ENCODE measurements at regions not wholly inside any gene's neighbourhood (a gene's known extent, or its start where the extent isn't known, plus 50 kb on each side); places are given as distances from the start of the nearest gene placed in this dataset.

- Histone ChIP-seq H3K36me3 (no peaks in the 10 kb centered on the region), H3K4me3 (no peak overlapping the region), H3K9me3 (peaks cover 0 to 35% (median 0%) of the 10 kb centered on the region in 4 donors), H3K4me1 (no peaks in the 10 kb centered on the region), H3K27ac (no peak overlapping the region), H3K27me3 (no peaks in the 10 kb centered on the region)
- 71 to 78% methylated on average over 18 of the region's 18 CpGs for WGBS, 2 donors
- no peak for TF ChIP-seq POLR2A (IDR thresholded peaks at IDR 0.05)
- TF ChIP-seq EP300 (IDR thresholded peaks at IDR 0.05), result no peak
- TF ChIP-seq, protein P1, sequence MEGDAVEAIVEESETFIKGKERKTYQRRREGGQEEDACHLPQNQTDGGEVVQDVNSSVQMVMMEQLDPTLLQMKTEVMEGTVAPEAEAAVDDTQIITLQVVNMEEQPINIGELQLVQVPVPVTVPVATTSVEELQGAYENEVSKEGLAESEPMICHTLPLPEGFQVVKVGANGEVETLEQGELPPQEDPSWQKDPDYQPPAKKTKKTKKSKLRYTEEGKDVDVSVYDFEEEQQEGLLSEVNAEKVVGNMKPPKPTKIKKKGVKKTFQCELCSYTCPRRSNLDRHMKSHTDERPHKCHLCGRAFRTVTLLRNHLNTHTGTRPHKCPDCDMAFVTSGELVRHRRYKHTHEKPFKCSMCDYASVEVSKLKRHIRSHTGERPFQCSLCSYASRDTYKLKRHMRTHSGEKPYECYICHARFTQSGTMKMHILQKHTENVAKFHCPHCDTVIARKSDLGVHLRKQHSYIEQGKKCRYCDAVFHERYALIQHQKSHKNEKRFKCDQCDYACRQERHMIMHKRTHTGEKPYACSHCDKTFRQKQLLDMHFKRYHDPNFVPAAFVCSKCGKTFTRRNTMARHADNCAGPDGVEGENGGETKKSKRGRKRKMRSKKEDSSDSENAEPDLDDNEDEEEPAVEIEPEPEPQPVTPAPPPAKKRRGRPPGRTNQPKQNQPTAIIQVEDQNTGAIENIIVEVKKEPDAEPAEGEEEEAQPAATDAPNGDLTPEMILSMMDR (IDR thresholded peaks at IDR 0.05), result no peak
- no peak for DNase-seq (ENCODE audit: low spot score in 2 of 2)
These were observed 103.0 kb downstream of the CPZ start for GRCh38 chr4:8695237-8696219.

DNA sequence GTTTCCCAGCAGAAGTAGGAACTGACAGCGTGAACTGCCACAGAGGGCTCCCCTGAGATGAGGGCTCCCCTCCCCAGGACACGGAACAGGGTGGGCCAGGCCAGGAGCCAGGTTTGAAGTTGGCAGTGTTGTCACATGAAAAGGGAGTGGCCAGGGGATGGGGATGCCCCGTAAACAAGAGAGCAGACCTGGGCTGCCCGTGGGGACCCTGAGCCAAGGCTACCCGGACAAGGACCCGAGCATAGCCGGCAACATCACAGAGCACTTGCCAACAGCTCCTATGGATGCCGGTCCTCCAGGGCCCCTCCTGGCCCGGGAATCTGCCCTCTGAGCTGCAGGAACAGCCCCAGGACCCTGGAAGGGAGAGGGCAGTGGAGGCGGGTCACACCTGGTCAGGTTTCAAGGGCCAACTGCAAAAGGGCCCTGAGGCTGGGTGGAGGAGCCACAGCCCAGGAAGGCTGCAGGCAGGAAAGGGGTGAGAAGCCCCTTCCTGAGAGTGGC lies 102.1 kb downstream of the CPZ start:
- 59 to 61% methylated on average over 9 to 10 of the region's 10 CpGs for WGBS, 2 donors
- Histone ChIP-seq H3K4me3 (no peak overlapping the region), H3K27ac (no peak overlapping the region), H3K27me3 (no peaks in the 10 kb centered on the region), H3K9me3 (peaks cover 0 to 41% (median 0%) of the 10 kb centered on the region in 4 donors), H3K4me1 (no peaks in the 10 kb centered on the region), H3K36me3 (no peaks in the 10 kb centered on the region)
- DNase-seq (ENCODE audit: low spot score in 2 of 2), result no peak
- TF ChIP-seq EP300 (IDR thresholded peaks at IDR 0.05), result no peak
- TF ChIP-seq, protein P1 (IDR thresholded peaks at IDR 0.05), result no peak
- TF ChIP-seq POLR2A (IDR thresholded peaks at IDR 0.05), result no peak

- DNase-seq (ENCODE audit: low spot score in 2 of 2), result no peak
- H3K27me3 ChIP-seq, result peaks cover 0 to 3% of the 10 kb centered on the region in 2 donors
- peaks cover 0 to 41% (median 0%) of the 10 kb centered on the region in 4 donors for H3K9me3 ChIP-seq
- H3K4me1 ChIP-seq, result no peaks in the 10 kb centered on the region
- H3K4me3 ChIP-seq, result no peak overlapping the region
- no peak for TF ChIP-seq POLR2A (IDR thresholded peaks at IDR 0.05)
- TF ChIP-seq EP300 (IDR thresholded peaks at IDR 0.05), result no peak
- H3K27ac ChIP-seq, result no peak overlapping the region
- WGBS, 2 donors, result 61 to 71% methylated on average over 8 of the region's 8 CpGs
- no peaks in the 10 kb centered on the region for H3K36me3 ChIP-seq
These were observed 101.7 kb downstream of the CPZ start for GRCh38 chr4:8694226-8694625.

DNA sequence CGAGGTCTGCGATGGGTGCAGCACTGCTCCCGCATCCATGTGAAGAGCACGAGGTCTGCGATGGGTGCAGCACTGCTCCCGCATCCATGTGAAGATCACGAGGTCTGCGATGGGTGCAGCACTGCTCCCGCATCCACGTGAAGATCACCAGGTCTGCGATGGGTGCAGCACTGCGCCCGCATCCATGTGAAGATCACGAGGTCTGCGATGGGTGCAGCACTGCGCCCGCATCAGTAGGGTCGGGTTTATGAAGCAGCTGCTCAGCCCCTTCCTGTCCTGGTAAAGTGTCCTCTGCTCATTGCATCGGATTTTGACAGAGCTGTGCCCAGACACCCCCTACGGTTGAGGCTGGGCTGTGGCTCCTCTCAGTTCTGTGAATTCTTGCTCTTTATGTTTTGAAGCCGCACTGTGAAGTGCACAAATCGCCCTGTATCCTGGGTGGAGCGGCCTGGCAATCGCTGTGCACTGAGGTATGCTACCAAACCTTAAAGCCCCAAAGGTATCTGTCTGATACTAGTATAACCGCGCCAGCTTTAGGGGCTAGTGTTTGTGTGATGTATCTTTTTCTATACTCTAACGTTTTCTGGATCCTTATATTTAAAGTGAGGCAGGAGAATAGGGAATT lies 98.7 kb downstream of the CPZ start:
- Histone ChIP-seq H3K9me3 (peaks cover 0 to 21% (median 0%) of the 10 kb centered on the region in 4 donors), H3K27ac (no peak overlapping the region), H3K36me3 (no peaks in the 10 kb centered on the region), H3K4me3 (no peak overlapping the region), H3K27me3 (peaks cover 0 to 15% of the 10 kb centered on the region in 2 donors), H3K4me1 (no peaks in the 10 kb centered on the region)
- TF ChIP-seq, protein P1 (IDR thresholded peaks at IDR 0.05), result no peak
- TF ChIP-seq EP300 (IDR thresholded peaks at IDR 0.05) (no peak), POLR2A (IDR thresholded peaks at IDR 0.05) (no peak)
- DNase-seq (ENCODE audit: low spot score in 2 of 2), result no peak
- WGBS, 2 donors, result 87 to 88% methylated on average over 27 of the region's 27 CpGs

DNA sequence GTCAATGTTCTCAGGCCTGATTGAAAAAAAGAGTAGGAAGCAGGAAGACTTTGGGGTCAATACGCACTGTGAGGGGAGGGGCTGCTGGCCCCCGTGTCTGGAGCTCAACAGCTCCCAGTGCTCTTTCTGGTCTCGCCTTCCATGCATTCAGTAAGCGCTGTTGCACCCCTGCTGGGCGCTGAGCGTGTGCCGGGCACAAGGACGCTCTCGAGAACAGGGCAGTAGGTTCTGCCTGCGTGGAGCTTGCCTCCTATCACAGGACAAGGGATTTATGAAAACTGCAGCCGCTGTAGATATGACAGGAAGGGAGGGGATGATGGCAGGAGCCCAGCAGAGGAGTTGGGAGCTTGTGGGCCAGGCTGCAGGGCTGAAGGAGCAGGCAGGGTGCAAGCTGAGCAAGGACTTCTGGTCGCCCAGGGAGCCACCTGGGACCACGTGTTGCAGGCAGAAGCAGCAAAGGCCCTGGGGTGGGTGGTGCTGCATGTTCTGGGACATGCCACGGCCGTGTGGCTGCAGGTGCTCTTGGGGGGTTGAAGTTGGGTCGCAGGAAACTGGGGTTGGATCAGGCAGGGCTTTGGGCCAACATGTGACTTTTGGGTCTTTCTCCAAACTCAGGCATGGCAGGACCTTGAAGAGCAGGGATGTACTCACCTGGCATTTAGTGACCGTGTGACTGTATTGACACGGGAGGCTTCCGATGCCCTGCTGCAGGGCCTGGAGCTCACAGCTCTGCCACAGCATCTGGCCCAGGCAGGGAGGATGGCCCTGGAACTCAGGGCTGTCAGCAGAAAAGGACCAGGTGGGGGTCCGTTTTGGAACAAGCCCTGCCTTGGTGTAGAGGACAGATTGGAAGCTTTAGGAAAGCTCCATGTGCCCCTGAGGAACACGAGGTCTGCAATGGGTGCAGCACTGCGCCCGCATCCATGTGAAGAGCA lies 97.9 kb downstream of the CPZ start:
- H3K27ac ChIP-seq, result no peak overlapping the region
- H3K9me3 ChIP-seq, result peaks cover 0 to 15% (median 0%) of the 10 kb centered on the region in 4 donors
- no peak overlapping the region for H3K4me3 ChIP-seq
- WGBS, 2 donors, result 65 to 70% methylated on average over 22 to 23 of the region's 23 CpGs
- DNase-seq (ENCODE audit: low spot score in 2 of 2), result no peak
- no peak for TF ChIP-seq POLR2A (IDR thresholded peaks at IDR 0.05)
- TF ChIP-seq, protein P1 (IDR thresholded peaks at IDR 0.05), result no peak
- TF ChIP-seq EP300 (IDR thresholded peaks at IDR 0.05), result no peak
- no peaks in the 10 kb centered on the region for H3K4me1 ChIP-seq
- no peaks in the 10 kb centered on the region for H3K36me3 ChIP-seq
- peaks cover 0 to 15% of the 10 kb centered on the region in 2 donors for H3K27me3 ChIP-seq

Data from tibial nerve (tissue), 4 donors.